ENCODE measurements at regions not wholly inside any gene's neighbourhood (a gene's known extent, or its start where the extent isn't known, plus 50 kb on each side); places are given as distances from the start of the nearest gene placed in this dataset.

DNA sequence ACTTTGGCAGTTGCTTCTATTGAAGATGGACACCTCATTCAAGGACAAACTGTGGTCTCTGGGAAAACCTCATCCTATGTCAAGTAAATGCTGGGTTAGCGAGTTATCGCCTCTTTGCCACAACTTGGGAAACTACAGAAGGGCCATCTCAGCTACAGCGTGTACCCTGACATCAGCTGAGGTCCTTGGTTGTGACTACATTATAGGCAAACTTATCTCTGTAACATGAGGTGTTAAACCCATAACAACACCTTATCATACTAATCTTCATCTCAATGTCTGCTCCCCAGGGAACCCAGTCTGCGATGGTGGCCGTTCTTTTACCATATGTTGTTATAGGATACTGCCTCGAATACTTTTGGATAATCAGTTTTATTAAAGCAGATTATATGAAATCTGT is 1862.7 kb downstream of the STIM2 start:
- Histone ChIP-seq H4K20me1 (ENCODE audit: insufficient read depth) (no peaks in the 10 kb centered on the region), H3K27ac (no peak overlapping the region), H3K4me1 (replicated peaks; ENCODE audit: insufficient read depth) (no peaks in the 10 kb centered on the region), H2AFZ (no peak overlapping the region), H3K4me3 (no peak overlapping the region), H3F3A (ENCODE audit: insufficient read depth, low read depth) (no peaks in the 10 kb centered on the region), H3K36me3 (ENCODE audit: low read depth) (no peaks in the 10 kb centered on the region), H3K4me2 (no peak overlapping the region), H3K27me3 (ENCODE audit: insufficient read depth, low read depth) (no peaks in the 10 kb centered on the region), H3K9me3 (ENCODE audit: insufficient read depth, low read depth) (no peaks in the 10 kb centered on the region), H3K9me2 (ENCODE audit: insufficient read depth) (no peaks in the 10 kb centered on the region), H3K79me2 (ENCODE audit: low read depth) (no peaks in the 10 kb centered on the region)
- intact Hi-C loops (cut with micrococcal nuclease; ENCODE audit: unreplicated experiment), result no loop called here
- no peak for TF ChIP-seq EZH2 (IDR thresholded peaks at IDR 0.05; ENCODE audit: low read depth)
- TF ChIP-seq, protein P1, sequence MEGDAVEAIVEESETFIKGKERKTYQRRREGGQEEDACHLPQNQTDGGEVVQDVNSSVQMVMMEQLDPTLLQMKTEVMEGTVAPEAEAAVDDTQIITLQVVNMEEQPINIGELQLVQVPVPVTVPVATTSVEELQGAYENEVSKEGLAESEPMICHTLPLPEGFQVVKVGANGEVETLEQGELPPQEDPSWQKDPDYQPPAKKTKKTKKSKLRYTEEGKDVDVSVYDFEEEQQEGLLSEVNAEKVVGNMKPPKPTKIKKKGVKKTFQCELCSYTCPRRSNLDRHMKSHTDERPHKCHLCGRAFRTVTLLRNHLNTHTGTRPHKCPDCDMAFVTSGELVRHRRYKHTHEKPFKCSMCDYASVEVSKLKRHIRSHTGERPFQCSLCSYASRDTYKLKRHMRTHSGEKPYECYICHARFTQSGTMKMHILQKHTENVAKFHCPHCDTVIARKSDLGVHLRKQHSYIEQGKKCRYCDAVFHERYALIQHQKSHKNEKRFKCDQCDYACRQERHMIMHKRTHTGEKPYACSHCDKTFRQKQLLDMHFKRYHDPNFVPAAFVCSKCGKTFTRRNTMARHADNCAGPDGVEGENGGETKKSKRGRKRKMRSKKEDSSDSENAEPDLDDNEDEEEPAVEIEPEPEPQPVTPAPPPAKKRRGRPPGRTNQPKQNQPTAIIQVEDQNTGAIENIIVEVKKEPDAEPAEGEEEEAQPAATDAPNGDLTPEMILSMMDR (conservative IDR thresholded peaks at IDR 0.05), result no peak
- POLR2A ChIA-PET (ENCODE audit: unreplicated experiment), result no interaction called here
- no TSS peak for BruUV-seq (replicated peaks)
- no peak for DNase-seq
- CTCF ChIA-PET, result no interaction called here

DNA sequence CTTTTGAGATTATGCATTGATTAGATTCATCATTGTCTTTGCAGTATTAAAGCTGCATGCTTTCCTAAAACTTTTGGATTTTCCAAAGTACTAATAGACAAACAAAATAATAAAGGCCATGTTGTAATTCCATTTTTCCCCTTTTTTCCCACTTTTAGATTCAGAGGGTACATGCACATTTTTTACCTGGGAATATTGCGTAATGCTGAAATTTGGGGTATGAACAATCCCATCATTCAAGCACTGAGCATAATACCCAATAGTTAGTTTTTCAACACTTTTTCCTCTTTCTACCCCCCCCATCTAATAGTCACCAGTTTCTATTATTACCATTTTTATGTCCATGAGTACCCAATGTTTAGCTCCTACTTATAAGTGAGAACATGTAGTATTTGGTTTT is 1863.6 kb downstream of the STIM2 start:
- BruUV-seq (replicated peaks), result no TSS peak
- Histone ChIP-seq H3K36me3 (ENCODE audit: low read depth) (no peaks in the 10 kb centered on the region), H3K4me2 (no peak overlapping the region), H3K27ac (no peak overlapping the region), H2AFZ (no peak overlapping the region), H3K9me3 (ENCODE audit: insufficient read depth, low read depth) (no peaks in the 10 kb centered on the region), H3K4me1 (replicated peaks; ENCODE audit: insufficient read depth) (no peaks in the 10 kb centered on the region), H4K20me1 (ENCODE audit: insufficient read depth) (no peaks in the 10 kb centered on the region), H3K27me3 (ENCODE audit: insufficient read depth, low read depth) (no peaks in the 10 kb centered on the region), H3K4me3 (no peak overlapping the region), H3K9me2 (ENCODE audit: insufficient read depth) (no peaks in the 10 kb centered on the region), H3F3A (ENCODE audit: insufficient read depth, low read depth) (no peaks in the 10 kb centered on the region), H3K79me2 (ENCODE audit: low read depth) (no peaks in the 10 kb centered on the region)
- TF ChIP-seq EZH2 (IDR thresholded peaks at IDR 0.05; ENCODE audit: low read depth), result no peak
- TF ChIP-seq, protein P1 (conservative IDR thresholded peaks at IDR 0.05), result no peak
- ChIA-PET POLR2A (ENCODE audit: unreplicated experiment) (no interaction called here), CTCF (no interaction called here)
- DNase-seq, result no peak
- intact Hi-C loops (cut with micrococcal nuclease; ENCODE audit: unreplicated experiment), result no loop called here

DNA sequence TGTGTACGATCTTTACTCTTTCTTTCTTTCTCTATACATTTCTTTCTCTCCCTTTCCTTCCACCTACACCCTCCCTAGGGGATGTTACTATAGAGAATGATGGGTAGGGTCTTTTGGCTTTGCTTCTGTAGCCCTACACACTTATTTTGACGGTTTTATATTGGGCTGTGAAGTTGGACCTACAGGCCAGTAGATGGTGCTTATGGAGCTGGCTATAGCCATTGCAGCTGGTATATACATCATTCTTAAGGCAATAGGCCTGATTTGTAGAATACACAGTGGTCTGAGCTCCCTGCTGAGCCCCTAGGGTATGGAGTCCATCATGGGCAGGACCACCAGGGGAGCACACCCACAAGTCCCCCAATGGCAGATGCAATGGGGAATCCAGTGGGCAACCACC is 1869.7 kb downstream of the STIM2 start:
- Histone ChIP-seq H3K79me2 (ENCODE audit: low read depth) (no peaks in the 10 kb centered on the region), H3F3A (ENCODE audit: insufficient read depth, low read depth) (no peaks in the 10 kb centered on the region), H3K9me2 (ENCODE audit: insufficient read depth) (no peaks in the 10 kb centered on the region), H3K27ac (no peak overlapping the region), H2AFZ (no peak overlapping the region), H3K27me3 (ENCODE audit: insufficient read depth, low read depth) (no peaks in the 10 kb centered on the region), H3K4me3 (no peak overlapping the region), H3K4me2 (no peak overlapping the region), H3K36me3 (ENCODE audit: low read depth) (no peaks in the 10 kb centered on the region), H4K20me1 (ENCODE audit: insufficient read depth) (no peaks in the 10 kb centered on the region), H3K9me3 (ENCODE audit: insufficient read depth, low read depth) (no peaks in the 10 kb centered on the region), H3K4me1 (replicated peaks; ENCODE audit: insufficient read depth) (no peaks in the 10 kb centered on the region)
- POLR2A ChIA-PET (ENCODE audit: unreplicated experiment), result no interaction called here
- CTCF ChIA-PET, result no interaction called here
- no peak for TF ChIP-seq EZH2 (IDR thresholded peaks at IDR 0.05; ENCODE audit: low read depth)
- TF ChIP-seq, protein P1 (conservative IDR thresholded peaks at IDR 0.05), result no peak
- intact Hi-C loops (cut with micrococcal nuclease; ENCODE audit: unreplicated experiment), result no loop called here
- no peak for DNase-seq
- BruUV-seq (replicated peaks), result no TSS peak
